H1 (cell line): ENCODE measurements at regions not wholly inside any gene's neighbourhood (a gene's known extent, or its start where the extent isn't known, plus 50 kb on each side); places are given as distances from the start of the nearest gene placed in this dataset.

Source experiments
- CHD1 ChIP-seq: IDR thresholded peaks from 2 replicates; pipeline ENCODE4 v1.6.1; 2012; ENCODE audit warnings: low read depth, low read length, improper control_type of control experiment
- KDM4A ChIP-seq: IDR thresholded peaks from one replicate; pipeline ENCODE4 v1.7.1; 2012; ENCODE audit warnings: low read depth, mild to moderate bottlenecking, moderate library complexity, low read length, inconsistent platforms; ENCODE audit not compliant: severe bottlenecking
- NANOG ChIP-seq: IDR thresholded peaks from 2 replicates; pipeline ENCODE4 v1.6.1; 2011; ENCODE audit warnings: low read length, low read depth, mild to moderate bottlenecking, inconsistent platforms; ENCODE audit not compliant: insufficient read depth, poor library complexity, severe bottlenecking
- POU5F1 ChIP-seq: IDR thresholded peaks from 2 replicates; pipeline ENCODE4 v1.6.1; 2011; ENCODE audit warnings: low read depth, mild to moderate bottlenecking, low read length, moderate library complexity
- RAD21 ChIP-seq, 2 experiments: IDR thresholded peaks in 1 of 2; conservative IDR thresholded peaks in 1 of 2; 2 replicates each; pipeline ENCODE4 v1.6.1; 2011; ENCODE audit warnings: low read depth in 2 of 2, low read length in 2 of 2, improper control_type of control experiment in 1 of 2, inconsistent platforms in 1 of 2, mild to moderate bottlenecking in 1 of 2, moderate library complexity in 1 of 2
- SIX5 ChIP-seq: IDR thresholded peaks from 2 replicates; pipeline ENCODE4 v1.6.1; 2011; ENCODE audit warnings: mild to moderate bottlenecking, low read depth, low read length
- TF ChIP-seq, protein P1 (sequence below): fragments of 300-600 bp; sonication (generic); IDR thresholded peaks from 2 replicates; pipeline ENCODE4 v1.7.1; 2012; ENCODE audit warnings: low read length, moderate library complexity, mild to moderate bottlenecking, inconsistent platforms; ENCODE audit not compliant: insufficient replicate concordance

DNA sequence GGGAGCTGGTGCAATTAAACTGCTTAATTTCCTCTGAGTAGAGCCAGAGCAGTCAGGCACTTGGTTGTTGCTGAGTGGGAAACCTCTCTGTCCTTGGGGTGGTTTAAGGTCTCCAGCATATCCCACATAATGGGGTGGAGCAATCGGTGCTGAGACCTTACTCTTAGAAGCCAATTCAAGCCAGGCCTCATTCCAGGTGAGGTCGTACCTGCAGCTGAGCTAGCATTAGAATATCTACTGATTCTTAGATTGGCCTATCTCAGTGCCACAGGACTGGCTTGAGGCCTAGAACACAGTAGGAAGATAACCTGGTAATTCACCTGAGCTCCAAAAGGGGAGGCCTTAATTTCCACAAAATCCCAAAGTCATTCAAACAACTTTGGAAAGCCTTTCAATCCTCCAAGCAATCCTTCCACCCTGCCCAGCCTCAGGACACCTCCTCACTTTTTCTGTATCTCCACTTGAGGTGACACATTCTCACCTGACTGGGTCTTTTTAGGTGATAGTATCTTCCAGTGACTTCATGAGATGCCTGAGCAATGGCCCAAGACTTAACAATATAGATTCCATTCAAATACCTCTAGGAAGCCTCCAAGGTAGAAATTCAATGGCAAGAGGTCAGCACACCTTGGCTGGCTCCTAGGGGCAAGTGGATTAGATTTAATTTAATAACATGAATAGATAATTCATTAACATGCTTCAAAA is 91.0 kb downstream of the FEM1C start (continued):
- TF ChIP-seq, protein P1, sequence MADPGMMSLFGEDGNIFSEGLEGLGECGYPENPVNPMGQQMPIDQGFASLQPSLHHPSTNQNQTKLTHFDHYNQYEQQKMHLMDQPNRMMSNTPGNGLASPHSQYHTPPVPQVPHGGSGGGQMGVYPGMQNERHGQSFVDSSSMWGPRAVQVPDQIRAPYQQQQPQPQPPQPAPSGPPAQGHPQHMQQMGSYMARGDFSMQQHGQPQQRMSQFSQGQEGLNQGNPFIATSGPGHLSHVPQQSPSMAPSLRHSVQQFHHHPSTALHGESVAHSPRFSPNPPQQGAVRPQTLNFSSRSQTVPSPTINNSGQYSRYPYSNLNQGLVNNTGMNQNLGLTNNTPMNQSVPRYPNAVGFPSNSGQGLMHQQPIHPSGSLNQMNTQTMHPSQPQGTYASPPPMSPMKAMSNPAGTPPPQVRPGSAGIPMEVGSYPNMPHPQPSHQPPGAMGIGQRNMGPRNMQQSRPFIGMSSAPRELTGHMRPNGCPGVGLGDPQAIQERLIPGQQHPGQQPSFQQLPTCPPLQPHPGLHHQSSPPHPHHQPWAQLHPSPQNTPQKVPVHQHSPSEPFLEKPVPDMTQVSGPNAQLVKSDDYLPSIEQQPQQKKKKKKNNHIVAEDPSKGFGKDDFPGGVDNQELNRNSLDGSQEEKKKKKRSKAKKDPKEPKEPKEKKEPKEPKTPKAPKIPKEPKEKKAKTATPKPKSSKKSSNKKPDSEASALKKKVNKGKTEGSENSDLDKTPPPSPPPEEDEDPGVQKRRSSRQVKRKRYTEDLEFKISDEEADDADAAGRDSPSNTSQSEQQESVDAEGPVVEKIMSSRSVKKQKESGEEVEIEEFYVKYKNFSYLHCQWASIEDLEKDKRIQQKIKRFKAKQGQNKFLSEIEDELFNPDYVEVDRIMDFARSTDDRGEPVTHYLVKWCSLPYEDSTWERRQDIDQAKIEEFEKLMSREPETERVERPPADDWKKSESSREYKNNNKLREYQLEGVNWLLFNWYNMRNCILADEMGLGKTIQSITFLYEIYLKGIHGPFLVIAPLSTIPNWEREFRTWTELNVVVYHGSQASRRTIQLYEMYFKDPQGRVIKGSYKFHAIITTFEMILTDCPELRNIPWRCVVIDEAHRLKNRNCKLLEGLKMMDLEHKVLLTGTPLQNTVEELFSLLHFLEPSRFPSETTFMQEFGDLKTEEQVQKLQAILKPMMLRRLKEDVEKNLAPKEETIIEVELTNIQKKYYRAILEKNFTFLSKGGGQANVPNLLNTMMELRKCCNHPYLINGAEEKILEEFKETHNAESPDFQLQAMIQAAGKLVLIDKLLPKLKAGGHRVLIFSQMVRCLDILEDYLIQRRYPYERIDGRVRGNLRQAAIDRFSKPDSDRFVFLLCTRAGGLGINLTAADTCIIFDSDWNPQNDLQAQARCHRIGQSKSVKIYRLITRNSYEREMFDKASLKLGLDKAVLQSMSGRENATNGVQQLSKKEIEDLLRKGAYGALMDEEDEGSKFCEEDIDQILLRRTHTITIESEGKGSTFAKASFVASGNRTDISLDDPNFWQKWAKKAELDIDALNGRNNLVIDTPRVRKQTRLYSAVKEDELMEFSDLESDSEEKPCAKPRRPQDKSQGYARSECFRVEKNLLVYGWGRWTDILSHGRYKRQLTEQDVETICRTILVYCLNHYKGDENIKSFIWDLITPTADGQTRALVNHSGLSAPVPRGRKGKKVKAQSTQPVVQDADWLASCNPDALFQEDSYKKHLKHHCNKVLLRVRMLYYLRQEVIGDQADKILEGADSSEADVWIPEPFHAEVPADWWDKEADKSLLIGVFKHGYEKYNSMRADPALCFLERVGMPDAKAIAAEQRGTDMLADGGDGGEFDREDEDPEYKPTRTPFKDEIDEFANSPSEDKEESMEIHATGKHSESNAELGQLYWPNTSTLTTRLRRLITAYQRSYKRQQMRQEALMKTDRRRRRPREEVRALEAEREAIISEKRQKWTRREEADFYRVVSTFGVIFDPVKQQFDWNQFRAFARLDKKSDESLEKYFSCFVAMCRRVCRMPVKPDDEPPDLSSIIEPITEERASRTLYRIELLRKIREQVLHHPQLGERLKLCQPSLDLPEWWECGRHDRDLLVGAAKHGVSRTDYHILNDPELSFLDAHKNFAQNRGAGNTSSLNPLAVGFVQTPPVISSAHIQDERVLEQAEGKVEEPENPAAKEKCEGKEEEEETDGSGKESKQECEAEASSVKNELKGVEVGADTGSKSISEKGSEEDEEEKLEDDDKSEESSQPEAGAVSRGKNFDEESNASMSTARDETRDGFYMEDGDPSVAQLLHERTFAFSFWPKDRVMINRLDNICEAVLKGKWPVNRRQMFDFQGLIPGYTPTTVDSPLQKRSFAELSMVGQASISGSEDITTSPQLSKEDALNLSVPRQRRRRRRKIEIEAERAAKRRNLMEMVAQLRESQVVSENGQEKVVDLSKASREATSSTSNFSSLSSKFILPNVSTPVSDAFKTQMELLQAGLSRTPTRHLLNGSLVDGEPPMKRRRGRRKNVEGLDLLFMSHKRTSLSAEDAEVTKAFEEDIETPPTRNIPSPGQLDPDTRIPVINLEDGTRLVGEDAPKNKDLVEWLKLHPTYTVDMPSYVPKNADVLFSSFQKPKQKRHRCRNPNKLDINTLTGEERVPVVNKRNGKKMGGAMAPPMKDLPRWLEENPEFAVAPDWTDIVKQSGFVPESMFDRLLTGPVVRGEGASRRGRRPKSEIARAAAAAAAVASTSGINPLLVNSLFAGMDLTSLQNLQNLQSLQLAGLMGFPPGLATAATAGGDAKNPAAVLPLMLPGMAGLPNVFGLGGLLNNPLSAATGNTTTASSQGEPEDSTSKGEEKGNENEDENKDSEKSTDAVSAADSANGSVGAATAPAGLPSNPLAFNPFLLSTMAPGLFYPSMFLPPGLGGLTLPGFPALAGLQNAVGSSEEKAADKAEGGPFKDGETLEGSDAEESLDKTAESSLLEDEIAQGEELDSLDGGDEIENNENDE = no peak
- TF ChIP-seq RAD21 (IDR thresholded peaks at IDR 0.05 in 1 of 2, conservative IDR thresholded peaks at IDR 0.05 in 1 of 2; ENCODE audit: low read depth in 2 of 2, low read length in 2 of 2) = no peak
- TF ChIP-seq SIX5 = no peak
- TF ChIP-seq NANOG = no peak
- no peak for TF ChIP-seq CHD1
- no peak for TF ChIP-seq KDM4A
- no peak for TF ChIP-seq POU5F1
